SK-N-SH (cell line): ENCODE measurements at regions not wholly inside any gene's neighbourhood (a gene's known extent, or its start where the extent isn't known, plus 50 kb on each side); places are given as distances from the start of the nearest gene placed in this dataset.

ENCODE experiments used
- CTCF ChIA-PET: fragments of 300-600, 350-600 bp; formaldehyde crosslinking; extraction: SDS; loops from one replicate; lab custom pipeline; 2021; lab: Yijun Ruan, JAX
- POLR2A ChIA-PET: fragments of 350-600 bp; sonication (Branson Sonifier 250); formaldehyde crosslinking; extraction: SDS; loops from one replicate; lab custom pipeline; 2020; ENCODE audit warnings: antibody characterized with exemption, inconsistent platforms; lab: Yijun Ruan, JAX
- DNase-seq: peaks from one replicate; pipeline ENCODE4 v3.0.0; 2012
- H2AFZ ChIP-seq: fragments of 200-600 bp; sonication (generic); 2 replicates; pipeline ENCODE4 v1.8.1; 2016; ENCODE audit warnings: antibody characterized with exemption, mild to moderate bottlenecking, low read depth
- H3F3A ChIP-seq: fragments of 200-600 bp; sonication (generic); replicated peaks from 2 replicates; pipeline ENCODE3; 2016; ENCODE audit warnings: antibody characterized with exemption, mild to moderate bottlenecking; ENCODE audit not compliant: insufficient read depth
- H3K27ac ChIP-seq, 2 experiments: fragments of 200-500 bp in 1 of 2; fragments of 200-600 bp in 1 of 2; sonication (Bioruptor generic) in 1 of 2; sonication (generic), shearing (Covaris generic) in 1 of 2; 2 replicates each; pipeline versions ENCODE4 v1.5.1 to v1.6.1; 2014 to 2016; ENCODE audit warnings: low read depth in 2 of 2, inconsistent platforms in 1 of 2, low read length in 1 of 2, mild to moderate bottlenecking in 1 of 2, mixed read lengths in 1 of 2
- H3K27me3 ChIP-seq: fragments of 200-600 bp; sonication (generic), shearing (Covaris generic); 2 replicates; pipeline ENCODE4 v1.6.1; 2016; ENCODE audit warnings: mixed run types; ENCODE audit not compliant: insufficient read depth
- H3K36me3 ChIP-seq, 2 experiments: fragments of 200-500 bp in 1 of 2; fragments of 200-600 bp in 1 of 2; sonication (Bioruptor generic) in 1 of 2; sonication (generic) in 1 of 2; replicated peaks in 1 of 2; 2 replicates each; pipeline versions ENCODE3 to v1.5.1; 2014 to 2016; ENCODE audit warnings: low read length in 1 of 2, mild to moderate bottlenecking in 1 of 2; ENCODE audit not compliant: insufficient read depth in 2 of 2, control insufficient read depth in 1 of 2
- H3K4me1 ChIP-seq, 2 experiments: fragments of 200-500 bp in 1 of 2; fragments of 200-600 bp in 1 of 2; sonication (Bioruptor generic) in 1 of 2; sonication (generic), shearing (Covaris generic) in 1 of 2; 2 replicates each; pipeline versions ENCODE4 v1.5.1 to v1.6.1; 2014 to 2016; ENCODE audit warnings: low read depth in 1 of 2, low read length in 1 of 2, mixed run types in 1 of 2; ENCODE audit not compliant: insufficient read depth in 2 of 2, control insufficient read depth in 1 of 2
- H3K4me2 ChIP-seq: fragments of 200-600 bp; sonication (generic), shearing (Covaris generic); 2 replicates; pipeline ENCODE4 v1.6.1; 2017; ENCODE audit warnings: mixed run types
- H3K4me3 ChIP-seq, 2 experiments: fragments of 200-500 bp in 1 of 2; fragments of 200-600 bp in 1 of 2; sonication (Bioruptor generic) in 1 of 2; sonication (generic), shearing (Covaris generic) in 1 of 2; 2 replicates each; pipeline versions ENCODE4 v1.5.1 to v1.8.1; 2014 to 2016; ENCODE audit warnings: low read depth in 2 of 2, inconsistent platforms in 1 of 2, low read length in 1 of 2, mild to moderate bottlenecking in 1 of 2, mixed read lengths in 1 of 2, moderate library complexity in 1 of 2
- H3K79me2 ChIP-seq: fragments of 200-600 bp; sonication (generic); 2 replicates; pipeline ENCODE4 v1.8.1; 2017; ENCODE audit warnings: mild to moderate bottlenecking; ENCODE audit not compliant: insufficient read depth
- H3K9ac ChIP-seq: fragments of 200-600 bp; sonication (generic); 2 replicates; pipeline ENCODE4 v1.6.1; 2017; ENCODE audit warnings: mixed run types
- H3K9me2 ChIP-seq: fragments of 200-600 bp; sonication (generic); 2 replicates; pipeline ENCODE4 v1.6.1; 2017; ENCODE audit warnings: mixed run types
- H3K9me3 ChIP-seq: fragments of 200-600 bp; sonication (generic); 2 replicates; pipeline ENCODE4 v1.6.1; 2017; ENCODE audit warnings: mixed run types, mild to moderate bottlenecking, moderate library complexity
- H4K20me1 ChIP-seq: fragments of 200-600 bp; sonication (generic); 2 replicates; pipeline ENCODE4 v1.6.1; 2017; ENCODE audit warnings: mild to moderate bottlenecking, mixed run types; ENCODE audit not compliant: insufficient read depth
- CHD2 ChIP-seq: fragments of 150-350 bp; IDR thresholded peaks from 2 replicates; pipeline ENCODE4 v1.6.1; 2018; ENCODE audit warnings: low read length; ENCODE audit not compliant: partially characterized antibody
- CTCF ChIP-seq: fragments of 200-600 bp; sonication (generic); IDR thresholded peaks from 2 replicates; pipeline ENCODE4 v1.6.1; 2017; ENCODE audit warnings: antibody characterized with exemption, mild to moderate bottlenecking, moderate library complexity
- GABPA ChIP-seq: IDR thresholded peaks from 2 replicates; pipeline ENCODE4 v1.4.0; 2012; ENCODE audit warnings: low read depth, mild to moderate bottlenecking
- IRF3 ChIP-seq: fragments of 150-350 bp; IDR thresholded peaks from 2 replicates; pipeline ENCODE4 v1.6.1; 2016; ENCODE audit warnings: mild to moderate bottlenecking, low read depth, low read length
- MEF2A ChIP-seq: IDR thresholded peaks from 2 replicates; pipeline ENCODE4 v1.4.0; 2012; ENCODE audit warnings: low read depth, borderline replicate concordance
- MXI1 ChIP-seq: IDR thresholded peaks from 2 replicates; pipeline ENCODE4 v1.6.1; 2012; ENCODE audit warnings: mild to moderate bottlenecking, low read depth, low read length, improper control_type of control experiment
- PBX3 ChIP-seq: IDR thresholded peaks from 2 replicates; pipeline ENCODE4; 2012
- RAD21 ChIP-seq: IDR thresholded peaks from 2 replicates; pipeline ENCODE4 v1.6.1; 2012; ENCODE audit warnings: mild to moderate bottlenecking, low read length
- REST ChIP-seq: IDR thresholded peaks from 2 replicates; pipeline ENCODE4 v1.6.1; 2012; ENCODE audit warnings: mild to moderate bottlenecking, low read depth, low read length, moderate library complexity
- WGBS: methylation state at CpG from one replicate; pipeline ENCODE4 v1.1.6; 2017; ENCODE audit warnings: low lambda C conversion rate; 5-methylcytosine and 5-hydroxymethylcytosine counted together

- no peak for TF ChIP-seq REST
Measured at GRCh38 chr16:72427051-72427782, 255.3 kb upstream of the PMFBP1 start (continued).

GRCh38 chr16:72426386-72426785 lies 254.4 kb upstream of the PMFBP1 start:
- Histone ChIP-seq H2AFZ (no peak overlapping the region), H3F3A (no peaks in the 10 kb centered on the region), H3K4me1 (no peaks in the 10 kb centered on the region), H3K9me2 (no peaks in the 10 kb centered on the region), H3K79me2 (no peaks in the 10 kb centered on the region), H3K27me3 (no peaks in the 10 kb centered on the region), H3K9ac (no peak overlapping the region), H4K20me1 (no peaks in the 10 kb centered on the region), H3K27ac (no peak overlapping the region), H3K4me2 (no peak overlapping the region), H3K4me3 (no peak overlapping the region), H3K36me3 (peaks cover 3 to 11% of the 10 kb centered on the region in 2 experiments), H3K9me3 (peaks cover 15% of the 10 kb centered on the region; the same call in 1 of the 2 replicates)
- TF ChIP-seq MXI1, result no peak
- no peak for TF ChIP-seq GABPA
- TF ChIP-seq CHD2, result no peak
- no peak for TF ChIP-seq MEF2A
- TF ChIP-seq IRF3, result no peak
- TF ChIP-seq RAD21, result no peak
- TF ChIP-seq PBX3, result no peak
- no peak for TF ChIP-seq CTCF
- TF ChIP-seq REST, result no peak
- POLR2A ChIA-PET, result no interaction called here
- no peak for DNase-seq
- CTCF ChIA-PET, result no interaction called here
- WGBS, result 84% methylated on average over 7 of the region's 7 CpGs
